ENCODE measurements at regions not wholly inside any gene's neighbourhood (a gene's known extent, or its start where the extent isn't known, plus 50 kb on each side); places are given as distances from the start of the nearest gene placed in this dataset.
A peak's percentile ranks its signal among the peaks of the same experiment; 100 is the strongest.

DNA sequence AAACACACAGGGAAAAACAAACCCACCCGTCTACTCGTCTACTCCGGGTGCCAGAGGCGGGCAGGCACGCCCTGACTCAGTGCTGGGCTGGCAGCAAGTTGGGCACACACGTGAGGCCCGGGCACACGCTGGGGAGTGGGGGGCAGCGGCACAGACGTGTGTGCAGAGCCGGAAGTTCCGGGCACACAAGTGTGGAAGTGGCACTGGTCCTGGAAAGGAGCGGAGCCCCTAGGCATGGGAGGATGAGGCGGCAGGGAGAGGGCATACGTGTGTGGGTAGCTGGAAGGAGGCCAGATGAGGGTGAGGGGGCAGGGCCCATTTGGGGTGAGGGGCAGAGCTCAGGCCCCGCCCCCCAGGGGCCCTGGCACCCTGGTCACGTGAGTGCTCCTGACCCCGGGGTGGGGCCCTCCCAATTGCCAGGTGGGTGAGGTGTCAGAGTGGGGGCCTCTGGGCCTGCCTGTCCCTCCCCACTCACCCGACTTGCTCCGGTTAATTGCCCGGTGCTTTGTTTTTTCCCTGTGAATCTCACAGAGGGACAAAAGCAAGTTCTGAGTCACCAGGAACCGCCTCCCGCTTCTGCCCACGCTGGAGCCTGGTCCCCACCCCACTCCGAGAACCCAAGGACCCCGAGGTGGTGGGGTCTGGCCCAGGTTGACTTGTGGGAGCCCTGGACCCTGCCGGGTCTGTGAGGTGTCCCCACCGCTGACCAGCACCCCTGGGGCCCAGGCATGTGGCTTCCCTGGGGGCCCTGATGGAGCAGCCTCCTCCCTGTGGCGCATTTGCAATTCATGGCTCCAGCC, 104.8 kb upstream of the CASZ1 start:
- H3K9me3 ChIP-seq (ENCODE audit: control insufficient read depth in 1 of 2, low read length in 2 of 2) = no peaks in the 10 kb centered on the region
- no peaks in the 10 kb centered on the region for H3K27me3 ChIP-seq (ENCODE audit: insufficient read depth, low read length)
- H3K9me3 Mint-ChIP-seq = no peaks in the 10 kb centered on the region
- H3K36me3 ChIP-seq (ENCODE audit: insufficient read depth, low read length) = no peaks in the 10 kb centered on the region
- ChIA-PET CTCF (ENCODE audit: partially characterized antibody) (interaction anchor here (1.0 to 2.2 kb wide), 2 partner anchors 9 to 407 kb away, joined by 4 to 8 read pairs; no protein-coding TSS in a partner anchor), POLR2A (ENCODE audit: partially characterized antibody) (interaction anchor here (0.9 kb wide), 1 partner anchor 10 kb away, joined by 3 read pairs; no protein-coding TSS in a partner anchor)
- no peak overlapping the region for H3K4me3 Mint-ChIP-seq
- intact Hi-C loops (cut with micrococcal nuclease) = no loop called here
- H3K4me1 Mint-ChIP-seq = peaks cover 5 to 24% (median 14%) of the 10 kb centered on the region in 4 donors
- peaks cover 28% of the 10 kb centered on the region for H3K4me1 ChIP-seq (ENCODE audit: insufficient read depth, low read length)
- peaks cover under 1 to 7% of the 10 kb centered on the region in 2 donors for H3K27me3 Mint-ChIP-seq
- no peak overlapping the region for H3K27ac Mint-ChIP-seq
- no peak for DNase-seq
- H3K4me3 ChIP-seq (ENCODE audit: low read length in 2 of 2) = no peak overlapping the region
- H3K36me3 Mint-ChIP-seq = no peaks in the 10 kb centered on the region
- no peak overlapping the region for H3K27ac ChIP-seq (ENCODE audit: low read depth, low read length)

DNA sequence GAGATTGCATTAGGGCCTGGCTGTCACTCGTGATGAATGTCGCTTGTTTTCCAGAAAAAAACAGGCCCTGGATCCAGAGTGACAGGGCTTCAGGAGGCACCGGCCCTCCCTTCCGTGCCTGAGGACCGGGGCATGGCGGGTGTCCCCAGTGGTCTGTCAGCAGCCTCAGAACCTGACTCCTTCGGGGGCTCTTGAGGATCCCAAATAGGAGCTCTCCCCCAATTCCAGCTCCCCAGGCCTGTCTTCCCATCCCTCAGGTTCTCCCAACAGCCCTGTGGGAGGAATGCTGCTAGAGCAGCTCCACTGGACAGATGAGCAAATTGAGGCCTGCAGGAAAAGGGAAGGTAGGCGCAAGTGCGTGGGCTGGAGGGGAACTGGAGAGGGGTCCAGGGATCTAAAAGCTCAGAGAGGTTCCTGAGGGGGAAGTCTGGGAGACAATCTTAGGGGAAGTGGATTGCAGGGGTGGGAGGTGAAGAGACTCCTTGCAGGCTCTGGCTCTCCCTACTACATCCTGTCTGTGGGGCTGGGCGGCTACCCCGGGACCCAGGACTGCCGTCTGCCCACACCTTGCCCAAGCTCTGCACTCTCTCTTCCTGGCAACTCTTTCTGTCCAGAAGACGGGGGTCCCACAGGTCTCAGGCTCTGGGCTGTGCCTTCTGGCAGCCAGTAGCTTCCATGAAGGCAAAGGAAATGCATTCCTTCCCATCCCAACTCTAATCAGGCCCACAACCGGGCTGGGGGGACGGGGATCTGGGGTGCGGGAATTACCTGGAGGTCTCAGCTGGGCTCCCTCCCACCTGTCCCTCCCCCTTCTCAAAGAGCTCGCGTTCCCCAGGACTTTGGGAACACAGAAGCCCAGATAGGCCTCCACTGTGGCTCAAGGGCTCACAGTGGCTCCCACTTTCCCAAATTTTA, 105.7 kb upstream of the CASZ1 start:
- Histone ChIP-seq H3K4me3 (ENCODE audit: low read length in 2 of 2) (no peak overlapping the region), H3K27me3 (ENCODE audit: insufficient read depth, low read length) (no peaks in the 10 kb centered on the region), H3K27ac (ENCODE audit: low read depth, low read length) (no peak overlapping the region), H3K36me3 (ENCODE audit: insufficient read depth, low read length) (no peaks in the 10 kb centered on the region), H3K4me1 (ENCODE audit: insufficient read depth, low read length) (peaks cover 28% of the 10 kb centered on the region), H3K9me3 (ENCODE audit: control insufficient read depth in 1 of 2, low read length in 2 of 2) (no peaks in the 10 kb centered on the region)
- Mint-ChIP-seq H3K36me3 (no peaks in the 10 kb centered on the region), H3K4me3 (no peak overlapping the region), H3K27me3 (peaks cover 3 to 6% of the 10 kb centered on the region in 2 donors), H3K4me1 (peaks cover 7 to 31% (median 16%) of the 10 kb centered on the region in 4 donors), H3K9me3 (no peaks in the 10 kb centered on the region), H3K27ac (no peak overlapping the region)
- ChIA-PET CTCF (ENCODE audit: partially characterized antibody) (interaction anchor here (1.0 to 2.2 kb wide), 2 partner anchors 8 to 408 kb away, joined by 4 to 8 read pairs; no protein-coding TSS in a partner anchor), POLR2A (ENCODE audit: partially characterized antibody) (no interaction called here)
- intact Hi-C loops (cut with micrococcal nuclease) = no loop called here
- DNase-seq = no peak

DNA sequence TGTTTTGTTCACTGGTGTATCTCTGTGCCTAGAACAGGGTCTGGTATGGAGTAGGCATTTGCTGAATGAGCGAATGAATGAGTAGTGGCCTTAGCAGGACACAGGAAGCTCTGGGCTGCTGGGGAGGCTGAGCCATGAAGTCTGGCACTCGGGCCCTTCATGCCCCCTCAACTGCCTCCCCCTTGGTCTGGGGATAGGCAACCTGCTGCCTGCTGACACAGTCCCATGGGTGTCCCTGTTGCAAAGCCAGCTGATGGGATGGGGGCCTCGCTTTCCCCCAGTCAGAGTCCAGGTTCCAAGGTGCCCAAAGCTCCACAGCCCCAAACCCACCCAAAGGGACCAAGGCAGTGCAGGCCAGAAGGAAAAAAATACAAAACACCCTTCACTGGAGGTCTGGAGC, 107.0 kb upstream of the CASZ1 start:
- H3K9me3 Mint-ChIP-seq = no peaks in the 10 kb centered on the region
- CTCF ChIA-PET (ENCODE audit: partially characterized antibody) = interaction anchor here (1.2 to 2.2 kb wide), 3 partner anchors 389 to 409 kb away, joined by 3 to 8 read pairs (median 5); no protein-coding TSS in a partner anchor
- peaks cover 7 to 32% (median 16%) of the 10 kb centered on the region in 4 donors for H3K4me1 Mint-ChIP-seq

DNA sequence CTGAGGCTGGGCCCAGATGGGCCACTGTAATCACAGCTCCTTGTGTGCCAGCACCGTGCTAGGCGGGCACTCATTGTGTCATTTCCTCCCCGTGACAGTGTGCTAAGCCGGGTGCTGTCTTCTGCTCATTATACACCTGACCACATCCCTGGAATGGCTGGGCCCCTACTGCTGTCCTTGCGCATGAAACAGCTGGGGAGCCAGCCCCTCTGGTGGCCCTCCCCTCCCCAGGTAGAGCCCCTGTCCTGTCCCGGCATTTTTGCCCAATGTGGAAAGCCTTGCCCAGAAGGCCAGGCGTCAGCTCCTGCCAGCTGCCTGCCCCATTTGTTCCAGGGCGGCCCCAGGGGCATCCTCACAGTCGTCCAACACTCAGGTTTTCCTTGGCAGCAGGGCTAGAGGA, 107.4 kb upstream of the CASZ1 start:
- H3K27ac ChIP-seq (ENCODE audit: low read depth, low read length) = no peak overlapping the region
- H3K36me3 ChIP-seq (ENCODE audit: insufficient read depth, low read length) = no peaks in the 10 kb centered on the region
- peaks cover 3 to 6% of the 10 kb centered on the region in 2 donors for H3K27me3 Mint-ChIP-seq
- H3K9me3 Mint-ChIP-seq = no peaks in the 10 kb centered on the region
- H3K27ac Mint-ChIP-seq = peak overlapping the region in 4 of 7 donors; percentile 22 to 90 (median 77)
- no peak overlapping the region for H3K4me3 ChIP-seq (ENCODE audit: low read length in 2 of 2)
- CTCF ChIA-PET (ENCODE audit: partially characterized antibody) = interaction anchor here (1.0 to 2.2 kb wide), 4 partner anchors 389 to 410 kb away, joined by 3 to 8 read pairs (median 4); no protein-coding TSS in a partner anchor
- H3K4me3 Mint-ChIP-seq = peak overlapping the region in 1 of 8 donors; percentile 67
- DNase-seq = peak in 1 of 5 donors; percentile 13
- H3K36me3 Mint-ChIP-seq = no peaks in the 10 kb centered on the region
- intact Hi-C loops (cut with micrococcal nuclease) = no loop called here
- peaks cover 7 to 32% (median 16%) of the 10 kb centered on the region in 4 donors for H3K4me1 Mint-ChIP-seq
- POLR2A ChIA-PET (ENCODE audit: partially characterized antibody) = interaction anchor here (0.9 to 1.9 kb wide), 3 partner anchors 14 to 397 kb away, joined by 3 to 6 read pairs (median 5); no protein-coding TSS in a partner anchor
- H3K9me3 ChIP-seq (ENCODE audit: control insufficient read depth in 1 of 2, low read length in 2 of 2) = no peaks in the 10 kb centered on the region
- no peaks in the 10 kb centered on the region for H3K27me3 ChIP-seq (ENCODE audit: insufficient read depth, low read length)
- peaks cover 28% of the 10 kb centered on the region for H3K4me1 ChIP-seq (ENCODE audit: insufficient read depth, low read length)

More for the DNA sequence above, 107.0 kb upstream of the CASZ1 start:
- DNase-seq = no peak
- Histone ChIP-seq H3K4me1 (ENCODE audit: insufficient read depth, low read length) (peaks cover 28% of the 10 kb centered on the region), H3K9me3 (ENCODE audit: control insufficient read depth in 1 of 2, low read length in 2 of 2) (no peaks in the 10 kb centered on the region), H3K27me3 (ENCODE audit: insufficient read depth, low read length) (no peaks in the 10 kb centered on the region), H3K36me3 (ENCODE audit: insufficient read depth, low read length) (no peaks in the 10 kb centered on the region), H3K27ac (ENCODE audit: low read depth, low read length) (no peak overlapping the region), H3K4me3 (ENCODE audit: low read length in 2 of 2) (no peak overlapping the region)
- H3K36me3 Mint-ChIP-seq = no peaks in the 10 kb centered on the region
- H3K4me3 Mint-ChIP-seq = no peak overlapping the region
- peak overlapping the region in 3 of 7 donors; percentile 22 to 84 (median 31) for H3K27ac Mint-ChIP-seq
- intact Hi-C loops (cut with micrococcal nuclease) = no loop called here
- POLR2A ChIA-PET (ENCODE audit: partially characterized antibody) = interaction anchor here (0.9 to 1.9 kb wide), 2 partner anchors 15 to 396 kb away, joined by 3 to 6 read pairs; no protein-coding TSS in a partner anchor
- H3K27me3 Mint-ChIP-seq = peaks cover 3 to 6% of the 10 kb centered on the region in 2 donors

DNA sequence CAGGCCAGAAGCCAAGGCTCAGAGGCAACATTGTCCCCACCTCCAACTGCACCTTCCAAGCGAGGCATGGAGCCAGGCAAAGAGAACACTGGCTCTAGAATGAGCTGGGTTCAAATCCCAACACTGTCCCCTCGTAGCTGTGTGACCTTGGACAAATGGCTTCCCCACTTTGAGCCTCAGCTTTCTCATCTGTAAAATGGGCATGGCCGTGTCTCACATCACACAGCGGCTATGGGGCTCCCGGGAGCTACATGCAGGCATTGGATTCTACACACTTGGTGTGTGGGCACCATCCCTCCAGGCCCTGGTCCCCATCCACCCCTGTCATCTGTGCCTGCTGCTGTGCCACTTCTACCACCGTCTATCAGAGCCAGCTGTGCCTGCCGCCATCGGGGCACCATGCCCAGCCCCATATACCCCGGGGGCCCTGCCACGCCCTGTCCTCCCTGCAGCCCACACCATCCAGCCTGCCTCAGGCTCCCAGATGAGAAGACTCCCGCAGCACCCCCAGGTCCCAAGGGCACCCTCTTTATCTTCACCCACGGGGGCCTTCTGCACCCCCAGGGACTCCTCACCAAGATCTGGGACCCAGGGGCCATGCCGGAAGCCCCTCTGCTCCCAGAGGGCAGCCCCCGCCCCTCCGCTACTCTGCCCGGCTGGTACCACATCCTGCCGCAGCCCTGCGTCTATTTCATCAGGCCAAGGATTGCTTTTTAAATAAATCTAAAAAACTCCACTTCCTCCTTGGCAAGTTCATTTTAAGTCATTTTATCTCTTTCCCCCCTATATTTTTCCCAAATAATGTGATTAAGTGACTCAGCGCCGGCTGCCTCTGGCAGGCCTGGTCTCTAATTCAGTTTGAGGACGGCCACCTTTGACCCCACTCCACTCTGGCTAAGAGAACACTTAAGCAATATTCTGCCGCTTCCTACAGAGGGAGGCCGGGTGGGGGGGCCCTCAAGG, 107.8 kb upstream of the TARDBP start:
- ChIA-PET POLR2A (ENCODE audit: partially characterized antibody) (interaction anchor here (1.5 to 1.9 kb wide), 2 partner anchors 13 to 397 kb away, joined by 5 to 6 read pairs; no protein-coding TSS in a partner anchor), CTCF (ENCODE audit: partially characterized antibody) (interaction anchor here (0.6 to 1.8 kb wide), 3 partner anchors 32 to 410 kb away, joined by 3 to 5 read pairs (median 4); no protein-coding TSS in a partner anchor)
- Mint-ChIP-seq H3K27ac (peak overlapping the region in 6 of 7 donors; percentile 0 to 90 (median 75)), H3K4me1 (peaks cover 7 to 35% (median 17%) of the 10 kb centered on the region in 4 donors), H3K27me3 (peaks cover 2 to 3% of the 10 kb centered on the region in 2 donors), H3K4me3 (peak overlapping the region in 7 of 8 donors; percentile 60 to 77 (median 67)), H3K36me3 (no peaks in the 10 kb centered on the region), H3K9me3 (no peaks in the 10 kb centered on the region)
- Histone ChIP-seq H3K36me3 (ENCODE audit: insufficient read depth, low read length) (no peaks in the 10 kb centered on the region), H3K27ac (ENCODE audit: low read depth, low read length) (no peak overlapping the region), H3K27me3 (ENCODE audit: insufficient read depth, low read length) (no peaks in the 10 kb centered on the region), H3K4me1 (ENCODE audit: insufficient read depth, low read length) (peaks cover 32% of the 10 kb centered on the region), H3K9me3 (ENCODE audit: control insufficient read depth in 1 of 2, low read length in 2 of 2) (no peaks in the 10 kb centered on the region), H3K4me3 (ENCODE audit: low read length in 2 of 2) (no peak overlapping the region)
- intact Hi-C loops (cut with micrococcal nuclease) = no loop called here
- peak in 4 of 5 donors; percentile 22 to 30 (median 27) for DNase-seq

All from CD4-positive, alpha-beta memory T cell (primary cell).